GM18511 (cell line): ENCODE measurements at regions not wholly inside any gene's neighbourhood (a gene's known extent, or its start where the extent isn't known, plus 50 kb on each side); places are given as distances from the start of the nearest gene placed in this dataset.
"Not testable (repeated sequence)": the region's sequence is repeated elsewhere in the genome, so short reads cannot be mapped to it uniquely, and the experiment has no call there.

Source experiments
- ATAC-seq: cut with Tn5 transposase; IDR thresholded peaks from one replicate; pipeline ENCODE4 v1.9.1; 2021; ENCODE audit warnings: mild to moderate bottlenecking, moderate library complexity; ENCODE audit not compliant: unreplicated experiment

DNA sequence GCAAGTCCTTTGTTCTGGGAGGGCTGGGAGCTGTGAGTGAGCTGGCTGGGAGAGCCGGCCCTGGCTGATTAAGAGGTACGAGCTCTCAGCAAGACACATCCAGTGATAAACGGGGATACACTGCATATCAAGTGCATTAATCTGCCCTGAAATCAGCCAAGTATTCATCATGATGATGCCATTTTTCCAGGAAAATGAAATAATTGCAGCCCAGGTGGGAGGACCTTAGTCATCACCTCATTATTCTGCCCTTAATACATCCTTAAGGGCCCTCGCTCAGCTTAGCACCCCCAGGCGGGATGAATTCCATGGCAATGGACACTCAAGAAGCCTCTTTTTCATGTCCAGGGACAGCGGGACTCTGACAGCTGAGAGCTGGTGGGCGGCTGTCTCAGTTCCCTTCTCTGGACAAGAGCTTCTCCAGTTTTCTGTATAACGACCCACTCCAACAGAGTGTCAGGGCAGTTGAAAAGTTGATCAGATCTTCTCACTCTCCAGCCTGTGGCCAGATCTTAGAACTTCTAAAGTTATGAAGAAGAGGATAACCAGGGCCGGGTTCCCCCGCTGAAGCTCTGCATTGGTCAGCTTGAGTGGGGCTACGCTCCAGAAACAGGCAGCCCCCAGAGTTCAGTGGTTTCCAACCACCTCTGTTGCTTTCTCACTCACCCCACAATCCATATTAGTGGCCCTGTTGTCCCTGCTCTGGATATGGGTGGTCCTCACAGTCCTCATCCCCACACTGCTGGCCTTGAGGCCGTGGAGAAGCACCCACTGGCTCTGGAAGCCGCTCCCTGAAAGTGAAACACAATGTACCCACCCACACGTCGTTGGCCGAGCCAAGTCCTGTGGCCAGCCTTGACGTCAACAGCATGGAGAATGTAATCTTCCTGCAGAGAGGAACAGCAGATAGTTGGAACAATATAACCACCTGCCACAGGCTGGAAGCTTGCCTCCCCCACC, 306.2 kb upstream of the DIO3 start:
- ATAC-seq, result no peak

DNA sequence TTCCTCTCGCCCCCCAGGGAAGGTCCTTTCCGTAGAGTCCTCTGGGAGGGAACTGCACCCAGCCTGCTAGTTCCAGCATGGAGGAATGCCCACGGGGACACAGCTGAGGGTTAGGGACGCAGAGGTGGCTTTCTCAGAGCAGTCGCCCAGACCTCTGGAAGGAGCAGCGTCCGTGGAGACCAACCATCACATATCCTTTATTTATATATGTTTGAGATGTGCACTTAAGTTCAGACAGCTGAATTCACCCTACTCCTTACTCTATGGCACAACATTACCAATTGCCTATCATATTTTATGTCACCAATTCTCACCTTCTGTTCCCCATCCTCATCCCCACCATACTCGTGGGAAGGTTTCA, 305.6 kb upstream of the DIO3 start:
- no peak for ATAC-seq

DNA sequence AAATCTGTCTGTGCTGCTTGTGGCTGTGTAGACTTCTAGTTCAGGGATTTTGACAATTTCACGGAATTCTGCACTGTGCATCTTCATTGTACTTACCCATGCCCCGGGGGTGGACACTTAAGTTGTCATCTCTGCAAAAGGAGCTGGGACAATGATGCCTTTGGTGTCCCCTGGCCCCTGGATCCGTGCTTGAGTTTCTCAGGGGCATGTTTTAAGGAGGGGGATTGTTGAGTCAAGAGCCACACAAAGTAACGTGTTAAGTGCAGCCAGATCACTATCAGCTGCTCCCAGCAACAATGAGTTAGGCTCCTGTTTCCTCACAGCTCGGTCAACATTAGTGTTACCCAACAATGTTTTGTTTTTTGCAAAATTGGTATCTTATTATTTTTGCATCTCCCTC, 305.0 kb upstream of the DIO3 start:
- ATAC-seq, result no peak

DNA sequence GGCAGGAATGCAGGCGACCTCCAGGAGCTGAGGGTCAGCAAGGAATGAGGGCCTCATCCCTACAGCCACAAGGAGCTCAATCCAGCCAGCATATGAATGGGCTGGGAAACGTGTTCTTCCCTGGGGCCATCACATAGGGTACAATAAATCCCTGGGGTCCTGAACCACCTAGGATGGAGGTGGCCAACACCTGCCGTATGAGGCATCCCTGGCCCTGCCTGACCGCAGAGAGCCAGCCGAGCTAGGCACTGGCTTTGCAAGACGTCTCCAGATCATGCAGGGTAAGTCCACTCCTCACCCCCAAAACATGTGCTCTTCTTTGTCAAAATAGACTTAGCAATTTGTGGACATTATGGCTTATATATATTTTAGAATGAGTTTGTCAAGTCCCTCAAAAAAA, 303.7 kb upstream of the DIO3 start:
- ATAC-seq, result no peak

DNA sequence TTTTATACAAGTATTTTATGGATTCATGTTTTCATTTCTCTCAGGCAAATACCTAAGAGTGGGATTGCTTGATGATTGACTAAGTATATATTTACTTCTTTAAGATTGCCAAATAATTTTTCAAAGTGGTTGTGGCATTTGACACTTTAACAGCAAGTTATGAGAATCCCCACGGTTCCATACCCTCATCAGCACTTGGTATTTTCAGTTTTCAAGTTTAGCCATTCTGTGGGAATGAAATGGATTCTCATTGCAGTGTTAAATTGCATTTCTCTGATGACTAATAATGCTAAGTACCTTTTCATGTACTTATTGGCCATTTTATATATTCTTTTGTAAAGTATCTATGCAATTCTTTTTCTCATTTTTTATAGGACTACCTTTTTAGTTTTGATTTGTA, 301.5 kb upstream of the DIO3 start:
- ATAC-seq, result no peak

DNA sequence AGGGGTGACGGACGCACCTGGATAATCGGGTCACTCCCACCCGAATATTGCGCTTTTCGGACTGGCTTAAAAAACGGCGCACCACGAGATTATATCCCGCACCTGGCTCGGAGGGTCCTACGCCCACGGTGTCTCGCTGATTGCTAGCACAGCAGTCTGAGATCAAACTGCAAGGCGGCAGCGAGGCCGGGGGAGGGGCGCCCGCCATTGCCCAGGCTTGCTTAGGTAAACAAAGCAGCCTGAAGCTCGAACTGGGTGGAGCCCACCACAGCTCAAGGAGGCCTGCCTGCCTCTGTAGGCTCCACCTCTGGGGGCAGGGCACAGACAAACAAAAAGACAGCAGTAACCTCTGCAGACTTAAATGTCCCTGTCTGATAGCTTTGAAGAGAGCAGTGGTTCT, 294.9 kb upstream of the DIO3 start:
- not testable (repeated sequence) for ATAC-seq

DNA sequence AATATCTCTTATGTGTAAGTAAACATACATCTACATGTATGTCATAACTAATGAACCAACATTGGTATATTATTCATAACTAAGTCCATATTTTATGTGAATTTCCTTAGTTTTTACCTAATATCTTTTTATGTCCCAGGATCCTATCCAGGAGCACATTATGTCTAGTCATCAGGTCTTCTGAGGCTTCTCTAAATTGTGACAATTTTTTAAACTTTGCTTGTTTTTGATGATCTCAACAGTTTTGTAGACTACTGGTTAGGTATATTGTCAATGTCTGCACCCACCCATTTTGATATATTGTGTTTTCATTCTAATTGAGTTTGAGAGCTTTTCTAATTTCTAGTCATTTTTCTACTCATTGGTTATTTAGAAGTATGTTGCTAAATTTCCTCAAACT, 288.2 kb upstream of the DIO3 start:
- no peak for ATAC-seq

DNA sequence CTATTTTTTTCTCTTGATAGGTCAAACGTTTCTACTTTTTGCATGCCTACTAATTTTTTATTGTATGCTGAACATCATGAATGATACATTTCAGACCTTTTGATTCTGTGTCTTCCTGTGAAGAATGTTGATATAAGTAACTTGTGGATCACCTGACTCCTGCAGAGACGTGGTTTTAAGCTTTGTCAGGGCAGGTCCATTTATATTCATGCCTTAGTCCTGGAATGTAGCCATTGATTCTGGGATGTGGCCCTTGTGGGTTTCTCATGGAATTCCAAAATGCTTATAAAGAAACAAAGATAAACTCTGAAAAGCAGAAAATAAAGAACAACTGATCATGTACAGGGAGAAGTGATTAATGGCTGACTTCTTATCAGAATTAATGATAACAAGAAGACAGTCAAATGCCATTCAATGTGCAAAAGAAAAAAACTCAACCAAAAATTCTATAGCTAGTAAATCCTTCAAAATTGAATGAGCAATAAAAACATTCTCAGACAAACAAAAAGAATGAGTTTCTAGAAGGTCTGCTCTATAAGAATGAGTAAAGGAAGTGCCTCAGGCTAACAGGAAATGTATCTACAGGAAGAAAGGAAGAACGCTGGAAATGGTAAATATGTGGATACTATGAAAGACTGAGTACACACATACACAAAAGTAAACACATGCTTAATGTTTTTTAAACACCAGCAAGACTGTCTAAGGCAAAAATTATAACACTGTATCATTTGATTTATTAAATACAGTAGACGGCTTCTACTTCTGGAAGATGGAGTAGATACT, 284.8 kb upstream of the DIO3 start:
- ATAC-seq, result no peak

DNA sequence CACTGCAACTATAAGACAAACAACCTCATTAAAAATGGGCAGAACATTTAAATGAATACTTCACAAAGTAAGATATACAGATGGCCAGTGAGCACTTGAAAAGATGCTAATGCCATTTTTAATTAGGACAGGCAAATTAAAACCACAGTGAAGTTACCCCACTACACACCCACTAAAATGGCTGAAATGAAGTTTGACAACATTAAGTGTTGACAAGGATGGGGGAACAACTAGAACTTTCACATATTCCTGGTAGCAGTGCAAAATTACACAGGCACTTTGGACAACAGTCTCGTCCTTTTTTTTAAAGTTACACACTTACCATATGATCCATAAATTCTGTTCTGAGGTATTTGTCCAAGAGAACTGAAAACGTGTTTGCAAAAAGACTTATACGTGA, 278.9 kb upstream of the DIO3 start:
- no peak for ATAC-seq

DNA sequence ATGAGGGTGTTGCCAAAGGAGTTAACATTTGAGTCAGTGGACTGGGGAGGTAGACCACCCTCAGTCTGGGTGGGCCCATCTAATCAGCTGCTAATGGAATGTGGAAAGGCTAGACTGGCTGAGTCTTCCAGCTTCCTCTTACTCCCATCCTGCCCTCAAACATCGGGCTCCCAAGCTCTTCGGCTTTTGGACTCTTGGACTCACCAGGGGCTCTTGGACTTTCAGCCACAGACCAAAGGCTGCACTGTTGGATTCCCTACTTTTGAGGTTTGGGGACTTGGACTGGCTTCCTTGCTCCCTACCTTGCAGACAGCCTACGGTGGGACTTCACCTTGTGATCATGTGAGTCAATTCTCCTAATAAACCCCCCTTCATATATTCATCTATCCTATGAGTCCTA, 276.6 kb upstream of the DIO3 start:
- ATAC-seq, result no peak

DNA sequence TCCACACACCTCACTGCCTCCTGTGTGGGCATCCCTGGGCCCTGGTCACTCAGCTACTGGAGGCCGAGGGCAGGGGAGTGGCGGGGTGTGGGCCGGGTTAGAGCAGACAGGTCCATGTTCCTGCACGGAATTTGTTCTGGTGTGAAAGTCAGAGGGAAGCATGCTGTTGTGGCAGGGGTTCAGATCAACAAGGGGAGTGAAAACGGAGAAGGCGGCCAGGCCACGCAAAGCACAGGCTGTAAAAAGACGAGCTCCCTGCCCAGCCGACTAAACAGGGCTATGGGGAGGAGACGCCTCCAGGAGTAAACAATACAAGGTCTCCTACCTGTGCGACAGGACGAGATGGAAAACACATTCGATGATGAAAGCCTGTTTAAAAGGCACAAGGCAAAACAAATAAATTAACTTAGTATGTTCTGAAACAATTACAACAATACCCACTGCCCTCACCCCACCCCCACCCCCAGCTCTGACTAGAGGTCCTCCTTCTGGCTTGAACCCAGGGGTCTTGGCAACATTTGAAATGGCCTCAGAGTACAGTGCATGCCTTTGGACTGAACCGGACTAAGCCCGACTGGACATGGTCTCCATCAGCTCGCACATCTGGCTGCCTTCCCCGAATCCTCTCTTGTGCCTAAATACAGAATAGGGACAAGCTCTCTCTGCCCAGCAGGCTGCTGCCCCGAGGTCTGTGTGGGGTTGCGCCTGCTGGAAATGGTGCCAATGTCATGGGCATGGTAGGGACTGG, 274.9 kb upstream of the DIO3 start:
- no peak for ATAC-seq

DNA sequence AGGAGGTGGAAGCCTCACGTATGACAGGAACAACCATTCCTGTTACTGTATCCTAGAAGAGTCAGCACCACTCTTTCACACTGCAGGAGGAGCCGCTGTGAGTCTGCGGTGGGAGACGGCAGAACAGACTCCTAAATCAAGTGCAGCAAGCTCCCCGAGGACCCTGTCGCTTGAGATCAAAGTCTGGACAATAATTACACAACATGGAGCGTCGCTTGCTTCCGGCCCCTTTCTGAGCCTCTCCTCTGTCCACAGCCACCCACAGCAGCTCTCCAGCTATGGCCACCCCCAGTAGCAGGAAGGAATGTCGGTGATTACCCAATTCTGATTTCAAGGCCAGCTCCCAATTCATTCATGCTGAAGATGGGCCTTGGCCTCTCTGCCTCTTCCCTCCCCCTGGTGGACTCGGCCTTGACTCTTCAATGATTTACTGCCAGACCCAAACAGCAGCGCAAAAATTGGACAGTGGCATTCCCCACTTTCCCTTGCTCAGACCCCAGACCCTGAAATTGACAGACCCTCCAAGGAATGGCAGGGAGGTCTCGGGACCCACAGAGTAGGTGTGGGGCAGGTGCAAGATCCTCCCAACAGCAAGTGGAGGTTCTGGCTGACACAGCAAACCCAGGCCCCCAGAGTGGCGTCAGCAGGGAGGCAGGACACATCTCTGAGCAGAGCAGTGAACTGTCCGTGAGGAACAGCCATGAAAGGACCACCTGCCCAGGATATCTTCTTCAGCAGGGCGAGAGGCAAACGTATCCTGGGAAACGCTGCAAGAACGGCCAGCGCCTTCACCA, 272.7 kb upstream of the DIO3 start:
- no peak for ATAC-seq

DNA sequence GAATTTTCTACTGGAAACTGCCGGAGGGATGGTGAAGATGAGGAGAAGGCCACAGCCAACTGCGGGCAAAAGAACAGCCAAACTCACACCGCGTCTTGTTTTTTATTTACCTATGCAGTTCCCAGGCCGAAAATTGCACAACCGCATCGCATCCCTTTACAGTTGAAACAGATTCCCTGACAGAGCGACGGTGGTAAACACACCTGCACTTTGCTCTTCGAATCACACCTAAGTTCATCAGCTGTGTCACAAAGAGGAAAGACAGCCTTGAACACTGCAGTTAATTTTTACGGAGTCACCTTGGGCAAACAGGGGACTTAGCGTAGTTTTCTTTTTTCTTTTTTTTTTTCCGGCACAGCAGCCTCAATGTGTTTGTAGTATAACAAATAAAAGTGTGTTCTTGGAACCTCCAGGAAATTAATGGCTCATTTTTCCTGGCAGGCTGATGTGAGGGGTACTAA, 272.0 kb upstream of the DIO3 start:
- no peak for ATAC-seq

DNA sequence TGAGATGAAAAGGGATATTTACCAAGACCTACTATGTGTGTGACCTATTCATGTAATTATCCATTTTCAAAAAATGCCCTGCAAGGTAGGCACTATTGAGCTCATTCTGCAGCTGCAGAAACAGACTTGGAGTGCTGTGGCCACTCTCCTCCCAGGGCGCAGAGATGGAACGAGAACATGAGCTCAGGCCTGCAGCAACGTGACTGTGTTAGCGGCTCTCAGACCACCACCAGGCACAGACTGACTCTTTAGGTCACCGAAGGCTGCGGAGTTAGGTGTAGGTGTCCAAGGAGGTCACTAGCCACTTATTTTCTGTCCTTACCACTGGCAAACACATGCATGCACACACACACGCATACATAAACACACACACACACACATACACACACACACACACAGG, 271.4 kb upstream of the DIO3 start:
- no peak for ATAC-seq

DNA sequence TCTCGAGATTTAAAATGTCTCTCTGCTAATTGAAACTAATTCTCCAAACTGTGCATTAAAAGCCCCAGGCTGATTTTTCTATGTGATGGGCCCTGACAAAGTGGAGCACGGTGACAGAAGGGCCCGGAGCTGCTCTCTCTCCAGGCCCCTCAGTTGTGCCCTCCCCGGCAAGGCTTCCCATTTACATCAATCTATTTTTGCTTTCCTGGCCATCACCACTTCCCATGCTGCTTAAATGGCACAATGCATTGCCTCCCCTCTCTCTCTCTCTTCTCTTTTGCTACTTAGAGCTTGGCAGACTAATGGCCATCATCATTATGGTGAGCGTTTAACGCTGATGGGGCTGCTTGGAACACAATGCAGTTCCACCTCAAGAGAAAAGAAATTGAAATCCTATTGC, 270.7 kb upstream of the DIO3 start:
- ATAC-seq, result no peak

DNA sequence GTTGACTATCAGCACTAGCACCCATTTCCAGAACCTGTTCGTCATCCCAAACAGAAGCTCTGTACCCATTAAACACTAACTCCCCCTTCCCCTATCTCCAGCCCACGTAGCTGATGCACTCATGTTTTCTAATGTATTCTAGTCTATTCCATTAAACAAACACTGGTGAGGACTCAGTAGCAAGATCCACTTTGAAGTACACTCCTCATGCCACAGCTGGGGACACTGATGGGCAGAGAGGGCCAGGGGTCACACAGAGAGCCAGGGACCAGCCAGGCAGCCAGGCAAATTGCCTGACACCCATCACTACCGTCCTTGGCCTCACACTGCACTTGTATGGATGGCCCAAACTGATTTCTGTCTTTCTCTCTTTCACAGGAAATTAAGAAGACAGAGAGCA, 269.9 kb upstream of the DIO3 start:
- ATAC-seq, result no peak

DNA sequence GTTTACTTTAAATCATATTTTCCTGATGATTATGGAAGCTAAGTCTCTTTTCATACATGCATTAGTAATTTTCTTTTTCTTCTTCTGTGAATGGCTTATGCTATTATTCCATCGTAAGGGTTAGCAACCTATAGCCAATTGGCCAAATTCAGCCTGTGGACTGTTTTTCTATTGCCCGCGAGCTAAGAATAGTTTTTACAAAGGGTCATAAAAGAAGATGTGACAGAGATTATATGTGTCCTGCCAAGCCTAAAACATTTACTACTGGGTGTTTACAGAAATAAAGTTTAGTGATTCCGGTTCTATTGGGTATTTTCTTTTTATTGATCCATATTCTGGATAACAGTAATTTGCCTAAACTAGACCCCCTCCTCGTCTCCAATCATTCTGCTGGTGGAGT, 268.8 kb upstream of the DIO3 start:
- no peak for ATAC-seq

DNA sequence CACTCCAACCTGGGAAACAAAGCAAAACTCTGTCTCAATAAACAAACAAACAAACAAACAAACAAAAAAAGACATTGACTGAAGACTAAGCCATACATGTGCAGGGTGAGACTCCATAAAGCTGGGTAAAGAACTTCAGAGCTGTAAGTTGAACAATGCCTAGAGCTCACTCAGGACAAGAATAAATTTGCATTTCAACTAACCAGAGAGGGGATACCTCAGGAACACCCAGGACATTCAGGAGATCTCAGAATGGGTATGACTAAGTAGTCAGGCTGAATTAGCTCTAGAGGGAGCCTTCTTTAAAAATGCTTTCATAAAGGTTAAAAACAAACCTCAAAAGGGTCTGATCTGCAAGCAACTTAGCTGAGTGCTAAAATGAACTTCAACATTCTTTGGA, 267.7 kb upstream of the DIO3 start:
- no peak for ATAC-seq

DNA sequence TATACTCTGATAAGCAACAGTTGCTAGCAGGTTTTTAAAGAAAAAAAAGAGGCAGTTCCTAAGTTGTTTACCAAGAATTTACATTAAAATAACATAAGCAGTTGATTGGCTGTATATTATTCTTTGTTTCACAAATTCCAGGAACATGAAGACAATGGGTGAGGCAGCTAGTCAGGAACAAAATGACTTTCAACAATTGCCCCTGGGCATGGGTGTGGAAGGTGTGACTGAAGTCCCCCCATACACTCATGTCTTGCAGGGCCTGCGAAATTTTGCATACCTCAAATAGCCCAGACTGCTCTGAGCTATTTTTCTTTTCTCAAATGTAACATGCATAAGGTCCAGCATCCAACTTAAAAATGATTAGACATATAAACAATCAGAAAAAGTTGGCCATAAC, 267.2 kb upstream of the DIO3 start:
- no peak for ATAC-seq

DNA sequence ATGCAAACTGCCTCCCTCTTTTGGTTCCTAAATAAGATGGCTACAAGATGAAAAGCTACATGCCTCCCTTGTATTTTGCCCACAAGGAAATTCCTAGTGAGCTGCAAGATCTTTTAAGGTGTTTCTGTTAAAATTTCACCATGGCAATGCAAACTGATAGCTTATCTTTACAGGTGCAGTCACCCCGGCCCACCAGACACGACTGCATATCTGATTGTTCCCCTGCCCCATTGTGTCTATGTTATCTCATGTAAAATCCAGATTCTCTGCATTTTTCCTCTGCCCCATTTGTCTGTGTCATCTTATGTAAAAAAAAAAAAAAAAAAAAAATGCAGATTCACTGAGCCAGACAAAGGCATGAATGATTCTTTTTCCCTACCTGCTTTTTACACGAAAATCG, 261.5 kb upstream of the DIO3 start:
- ATAC-seq, result not testable (repeated sequence)

DNA sequence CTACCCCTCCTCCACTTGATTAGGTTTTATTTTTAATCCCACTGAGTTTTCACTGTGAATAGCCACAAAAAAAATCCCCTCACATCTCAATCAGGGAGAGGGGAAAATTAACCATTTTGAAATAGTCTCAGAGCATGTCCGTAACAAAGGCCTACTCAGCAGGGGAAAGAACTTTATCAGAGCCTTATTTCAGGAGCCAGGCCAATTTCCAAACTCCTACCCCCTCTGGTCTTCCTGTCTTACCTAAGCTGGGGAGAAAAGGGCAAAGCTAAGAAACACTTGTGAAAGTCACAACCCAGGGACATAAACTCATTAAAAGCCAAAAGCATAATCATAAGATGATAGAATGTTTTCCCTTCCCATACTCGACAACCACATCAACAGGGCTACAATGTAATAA, 260.3 kb upstream of the DIO3 start:
- ATAC-seq, result no peak
